Urothelium cell line (cell line): ENCODE measurements at regions not wholly inside any gene's neighbourhood (a gene's known extent, or its start where the extent isn't known, plus 50 kb on each side); places are given as distances from the start of the nearest gene placed in this dataset.
"Not testable (repeated sequence)": the region's sequence is repeated elsewhere in the genome, so short reads cannot be mapped to it uniquely, and the experiment has no call there.

Experiments
- DNase-seq: peaks from one replicate; pipeline ENCODE4 v3.0.0; 2011; ENCODE audit warnings: low spot score, mixed read lengths
- FAIRE-seq: peaks from 2 replicates; lab custom pipeline; 2011; peaks lifted over from hg19 to GRCh38; lab: Jason Lieb, UNC

DNA sequence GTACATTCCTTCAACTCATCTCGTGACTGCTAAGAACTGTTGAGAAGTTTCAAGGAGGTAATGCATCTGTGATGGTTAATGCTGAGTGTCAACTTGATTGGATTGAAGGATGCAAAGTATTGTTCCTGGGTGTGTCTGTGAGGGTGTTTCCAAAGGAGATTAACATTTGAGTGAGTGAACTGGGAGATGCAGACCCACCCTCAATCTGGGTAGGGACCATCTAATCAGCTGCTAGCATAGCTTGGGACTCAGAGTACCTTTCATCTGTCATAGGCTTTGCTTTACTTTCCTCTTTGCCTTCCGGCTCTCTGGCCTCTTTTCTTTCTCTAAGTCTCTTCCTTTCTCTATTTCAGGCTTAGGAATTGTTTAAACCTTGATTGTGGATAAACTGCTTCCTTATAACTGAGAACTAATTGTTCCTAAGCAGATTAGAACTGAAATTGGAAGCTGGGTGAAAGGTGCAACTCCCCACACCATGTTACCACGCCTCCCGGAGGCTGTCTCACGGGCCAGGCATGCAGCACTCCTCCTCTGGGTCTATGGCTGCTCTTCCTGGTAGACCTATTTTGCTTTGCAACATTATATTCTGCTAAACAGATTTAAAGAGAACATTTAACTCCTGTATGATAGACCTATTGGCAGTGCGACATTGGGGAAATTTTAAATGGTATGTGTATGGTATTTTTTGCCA, 298.2 kb downstream of the CCSER2 start:
- peak; percentile 55 for FAIRE-seq
- DNase-seq = no peak

- DNase-seq = no peak
- no peak for FAIRE-seq
These were observed 304.5 kb downstream of the CCSER2 start for GRCh38 chr10:84632866-84633265.

GRCh38 chr10:84634636-84635035, 306.2 kb downstream of the CCSER2 start:
- FAIRE-seq = no peak
- no peak for DNase-seq

DNA sequence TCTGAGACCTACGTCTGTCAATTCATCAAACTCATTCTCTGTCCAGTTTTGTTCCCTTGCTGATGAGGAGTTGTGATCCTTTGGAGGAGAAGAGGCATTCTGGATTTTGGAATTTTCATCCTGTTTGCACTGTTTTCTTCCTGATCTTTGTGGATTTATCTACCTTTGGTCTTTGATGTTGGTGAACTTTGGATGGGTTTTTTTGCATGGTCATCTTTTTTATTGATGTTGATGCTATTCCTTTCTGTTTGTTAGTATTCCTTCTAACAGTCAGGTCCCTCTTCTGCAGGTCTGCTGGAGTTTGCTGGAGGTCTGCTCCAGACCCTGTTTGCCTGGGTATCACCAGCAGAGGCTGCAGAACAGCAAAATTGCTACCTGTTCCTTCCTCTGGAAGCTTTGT, 322.2 kb downstream of the CCSER2 start:
- DNase-seq, FAIRE-seq: not testable (repeated sequence)

DNA sequence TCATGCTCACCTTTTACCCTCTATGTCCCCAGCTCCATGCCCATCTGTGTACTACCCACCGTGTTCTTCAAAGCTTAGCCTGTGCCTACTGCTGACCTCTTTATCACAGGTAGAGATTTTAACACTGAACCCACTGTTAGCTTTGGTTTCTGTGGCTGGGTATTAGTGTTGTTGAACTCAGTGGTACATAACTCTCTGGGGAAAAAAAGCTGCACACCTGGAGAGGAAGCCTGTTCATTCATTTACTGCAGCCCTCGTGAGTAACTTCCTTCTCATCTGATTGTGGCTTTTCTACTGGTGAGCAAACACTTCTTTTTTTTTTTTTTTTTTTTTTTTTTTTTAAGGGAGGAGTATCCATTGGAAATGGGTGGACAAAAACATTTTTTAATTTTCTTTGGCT, 326.3 kb downstream of the CCSER2 start:
- DNase-seq (peak; percentile 40), FAIRE-seq (no peak)

DNA sequence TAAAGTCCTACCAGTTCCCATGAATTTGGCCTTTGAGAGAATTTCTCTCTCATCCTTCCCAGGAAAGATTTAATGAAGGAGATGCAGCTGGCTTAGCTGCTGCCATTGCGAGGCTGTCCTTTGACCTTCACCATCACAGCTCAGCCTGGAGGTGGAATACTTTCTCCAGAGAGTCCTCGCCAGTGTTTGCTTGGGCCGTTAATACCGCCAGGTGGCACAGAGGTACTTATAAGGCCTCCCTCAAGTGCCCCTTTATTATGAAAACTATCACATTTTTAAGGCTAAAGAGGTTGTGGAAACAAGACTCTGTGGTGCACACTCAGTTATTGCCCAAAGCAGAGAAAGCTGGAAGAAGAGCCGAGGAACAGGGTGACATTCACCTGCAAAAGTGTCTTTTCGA, 330.6 kb downstream of the CCSER2 start:
- DNase-seq (no peak), FAIRE-seq (no peak)

GRCh38 chr10:84659497-84660439, 331.4 kb downstream of the CCSER2 start:
- no peak for FAIRE-seq
- DNase-seq = no peak

- no peak for DNase-seq
- FAIRE-seq = no peak
These were observed 332.2 kb downstream of the CCSER2 start for GRCh38 chr10:84660450-84661159.

GRCh38 chr10:84665211-84665610, 336.8 kb downstream of the CCSER2 start:
- FAIRE-seq = no peak

GRCh38 chr10:84665883-84666463, 337.6 kb downstream of the CCSER2 start:
- FAIRE-seq (no peak), DNase-seq (peak; percentile 39)

More at GRCh38 chr10:84665211-84665610, 336.8 kb downstream of the CCSER2 start:
- DNase-seq = no peak

DNA sequence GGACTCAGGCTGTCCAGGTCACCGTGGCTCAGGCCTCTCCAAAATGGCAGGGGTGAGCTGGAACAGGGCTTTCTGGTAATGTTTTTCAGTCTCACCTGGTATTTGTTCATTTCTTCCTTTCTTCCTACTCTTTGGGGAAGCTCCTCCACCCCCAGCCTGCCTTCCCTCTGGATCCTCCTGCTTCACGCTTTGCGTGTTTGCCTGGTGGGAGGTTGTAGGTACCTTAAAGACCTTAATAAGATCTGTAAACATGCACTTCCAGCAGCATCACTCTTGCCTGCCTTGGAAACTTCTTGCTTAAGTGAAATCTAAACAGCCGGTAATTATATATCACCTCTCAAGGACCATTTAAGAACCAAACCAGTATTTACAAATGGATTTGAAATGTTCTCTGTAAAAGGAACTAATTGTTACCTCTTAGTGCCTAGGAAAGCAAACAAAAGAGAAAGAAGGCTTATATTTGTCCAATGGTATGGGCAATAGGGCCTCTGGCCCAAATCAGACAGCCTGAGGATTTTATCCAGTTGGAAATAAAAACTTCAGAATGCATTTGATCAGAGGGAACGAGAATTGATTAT, 339.9 kb downstream of the CCSER2 start:
- no peak for FAIRE-seq
- no peak for DNase-seq

DNA sequence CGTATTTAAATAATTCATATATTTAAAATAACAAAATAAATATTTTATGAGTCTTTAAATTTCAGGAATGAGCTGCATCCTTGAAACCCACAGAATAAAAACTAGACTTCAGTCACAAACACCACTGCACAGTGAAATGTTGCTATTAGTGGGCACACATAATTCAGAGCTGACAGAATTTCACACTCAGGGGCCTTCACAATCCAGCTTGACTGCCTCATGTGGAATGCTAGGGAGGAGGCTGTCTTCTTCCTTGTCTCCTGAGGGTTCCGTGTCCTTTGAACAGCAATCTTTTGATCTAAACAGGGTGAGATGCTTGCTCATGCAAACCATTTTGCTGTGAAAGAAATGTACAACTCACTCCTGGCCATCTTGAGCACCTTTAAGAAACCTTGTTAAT, 346.7 kb downstream of the CCSER2 start:
- DNase-seq (no peak), FAIRE-seq (no peak)

GRCh38 chr10:84676536-84676935, 348.1 kb downstream of the CCSER2 start:
- DNase-seq = no peak
- FAIRE-seq = no peak

DNA sequence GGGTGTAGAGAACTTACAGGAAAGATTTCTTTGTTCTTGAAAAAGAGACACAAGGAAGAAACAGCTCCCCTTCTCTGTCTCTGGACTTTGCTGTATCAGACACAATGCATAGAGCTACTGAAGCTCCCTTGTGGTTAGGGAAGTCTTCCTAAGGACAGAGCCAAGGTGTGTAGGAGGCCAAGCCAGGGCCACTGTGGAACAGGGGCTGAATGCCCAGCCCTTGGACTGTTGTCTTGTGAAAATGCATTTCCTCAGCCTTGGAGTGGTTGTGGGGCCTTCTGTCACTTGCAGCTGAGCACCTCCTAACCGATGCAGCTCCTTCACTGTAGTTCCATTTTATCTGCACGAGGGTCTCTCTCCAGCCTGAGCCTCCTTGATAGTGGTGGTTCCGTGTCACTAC, 353.4 kb downstream of the CCSER2 start:
- FAIRE-seq (no peak), DNase-seq (no peak)

- DNase-seq (no peak), FAIRE-seq (no peak)
These were observed 355.2 kb downstream of the CCSER2 start for GRCh38 chr10:84683550-84683949.

DNA sequence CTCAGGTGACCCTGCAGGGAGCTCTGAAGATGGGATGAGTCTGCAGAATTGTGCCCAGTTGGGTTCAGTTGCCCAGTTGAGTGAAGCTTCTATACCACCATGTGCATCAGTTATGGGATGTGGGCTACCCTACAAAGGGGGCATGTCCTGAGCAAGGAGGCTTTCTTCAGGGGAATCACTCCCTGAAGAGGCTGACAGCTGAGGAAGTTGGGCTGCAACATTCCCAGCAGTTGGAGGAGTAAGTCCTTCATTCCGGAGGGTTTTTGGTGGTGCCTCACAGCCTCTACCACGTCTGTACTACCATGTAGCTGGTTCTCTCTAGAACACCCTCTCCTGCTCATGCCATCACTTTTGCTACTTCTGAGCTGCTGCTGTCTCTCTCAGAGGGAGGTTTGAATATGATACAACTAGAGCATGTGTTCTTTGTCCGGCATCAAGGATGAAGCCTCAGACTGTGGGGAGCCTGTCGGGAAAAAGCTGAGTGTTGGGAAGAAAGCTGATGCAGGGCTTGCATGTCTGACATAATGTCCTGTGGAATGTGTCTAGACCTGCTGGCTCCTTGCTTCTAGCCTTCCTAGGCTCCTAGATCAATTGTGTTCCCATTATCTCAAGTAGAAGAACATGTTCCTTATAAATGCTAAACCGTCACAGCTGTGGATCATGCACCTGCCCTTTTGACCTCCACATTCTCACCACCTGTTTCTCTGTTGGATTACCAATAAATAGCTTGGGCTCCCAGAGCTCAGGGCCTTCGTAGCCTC, 355.8 kb downstream of the CCSER2 start:
- FAIRE-seq = no peak
- DNase-seq = peak; percentile 17

GRCh38 chr10:84685047-84685660, 356.8 kb downstream of the CCSER2 start:
- FAIRE-seq = no peak
- peak; percentile 78 for DNase-seq

DNA sequence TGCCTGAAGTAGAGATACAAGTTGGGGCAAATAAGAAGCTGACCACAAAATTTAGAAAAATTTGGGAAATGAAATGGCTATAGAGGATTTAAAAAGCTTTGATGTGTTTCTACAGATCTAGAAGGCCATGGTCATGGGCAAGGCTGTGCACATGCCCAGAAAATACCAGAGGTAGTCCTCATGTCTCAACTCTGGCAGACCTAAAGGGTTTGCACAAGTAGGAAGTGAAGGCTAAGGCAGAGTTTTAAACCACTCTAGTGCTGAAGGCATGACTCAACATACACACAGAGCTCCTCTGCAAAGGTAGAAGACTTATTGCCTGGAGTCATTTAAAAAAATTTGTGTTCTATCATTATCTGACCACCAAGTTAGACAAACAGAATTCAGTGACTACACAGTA, 364.6 kb downstream of the CCSER2 start:
- FAIRE-seq (no peak), DNase-seq (no peak)

GRCh38 chr10:84695902-84696301, 367.5 kb downstream of the CCSER2 start:
- FAIRE-seq (no peak), DNase-seq (no peak)
